Heart left ventricle (tissue), 13 donors: ENCODE measurements at regions not wholly inside any gene's neighbourhood (a gene's known extent, or its start where the extent isn't known, plus 50 kb on each side); places are given as distances from the start of the nearest gene placed in this dataset.

Experiments used
- CTCF ChIP-seq, 12 donors: fragments of 200-600 bp; sonication (generic) in 4 of 12; IDR thresholded peaks; one replicate each; pipeline versions ENCODE4 v1.5.0 to v1.8.0; 2018 to 2022; ENCODE audit warnings: antibody characterized with exemption in 12 of 12, mild to moderate bottlenecking in 5 of 12
- POLR2A ChIP-seq, 2 donors: fragments of 450-650 bp; IDR thresholded peaks; one replicate each; pipeline ENCODE4 v1.6.1; 2017; ENCODE audit warnings: antibody characterized with exemption in 2 of 2, mild to moderate bottlenecking in 2 of 2, moderate library complexity in 2 of 2
- donor health status: ischemic (EF 13 %, LVEDD 7.1; RV severe dilation, severe dysfunction).
- donor health status: DM: no; HTN: yes; CAD: no.
- donor health status: DM: no; HTN: no; CAD: no.
- donor health status: ischemic (EF 25% LVEDD 6.9; RV normal size, moderate dysfunction).
- donor health status: ischemic (EF 25% LVEDD 5.7; RV mildly dilated, moderate dysfunction).
- donor health status: ischemic (EF 35%, LVEDD 5.7; RV mildly dilated, moderate dysfunction).
- donor health status: nonischemic (EF 11% LVEDD 7.7; RV severe dilation, severe dysfunction).
- donor health status: DM: yes; HTN: yes; CAD: no.
- donor health status: PGD.
- donor health status: ischemic (EF 29% LVEDD 5.4; RV normal size, mild dysfunction).
- donor health status: nonischemic (EF 23%, LVEDD 6.1; RV moderate dilation, normal function).

GRCh38 chr18:67846422-67847098, 330.0 kb upstream of the DSEL start:
- no peak for TF ChIP-seq CTCF (IDR thresholded peaks at IDR 0.05)
- TF ChIP-seq POLR2A (IDR thresholded peaks at IDR 0.05) = no peak
